Natural killer cell (primary cell): ENCODE measurements at regions not wholly inside any gene's neighbourhood (a gene's known extent, or its start where the extent isn't known, plus 50 kb on each side); places are given as distances from the start of the nearest gene placed in this dataset.

Experiments used
- ATAC-seq, 3 donors: fragments of 150-1000 bp in 2 of 3; fragments of 200-7000 bp in 1 of 3; cut with Tn5 transposase; 1 replicate in 1 of 3; 2 replicates in 2 of 3; pipeline ENCODE4 v1.10.0; 2021; ENCODE audit warnings: mild to moderate bottlenecking in 2 of 3, moderate library complexity in 2 of 3
- DNase-seq, 2 donors: peaks; one replicate each; pipeline versions ENCODE4 v3.0.0 to v3.0.0-alpha.2; 2013 to 2021; ENCODE audit warnings: mixed read lengths in 1 of 2
- H3K27ac ChIP-seq: one replicate; pipeline ENCODE4 v1.5.1; 2013; ENCODE audit warnings: mild to moderate bottlenecking, low read length
- H3K27me3 ChIP-seq: one replicate; pipeline ENCODE4 v1.6.1; 2013; ENCODE audit warnings: low read length; ENCODE audit not compliant: control insufficient read depth, insufficient read depth
- H3K36me3 ChIP-seq: one replicate; pipeline ENCODE4 v1.6.1; 2013; ENCODE audit warnings: low read length; ENCODE audit not compliant: control insufficient read depth, insufficient read depth
- H3K4me1 ChIP-seq: one replicate; pipeline ENCODE4 v1.6.1; 2013; ENCODE audit warnings: low read length; ENCODE audit not compliant: control insufficient read depth, insufficient read depth
- H3K4me3 ChIP-seq: one replicate; pipeline ENCODE4 v1.5.1; 2013; ENCODE audit warnings: low read length
- H3K9me3 ChIP-seq: one replicate; pipeline ENCODE4 v1.6.1; 2013; ENCODE audit warnings: low read length; ENCODE audit not compliant: control insufficient read depth, insufficient read depth
- H3K27ac Mint-ChIP-seq, 2 donors: one replicate each; pipeline ENCODE4 v1.8.0; 2022; ENCODE audit warnings: mild to moderate bottlenecking in 2 of 2, mixed read lengths in 2 of 2, moderate library complexity in 1 of 2
- H3K27me3 Mint-ChIP-seq, 2 donors: one replicate each; pipeline ENCODE4 v1.8.0; 2022; ENCODE audit warnings: low read depth in 2 of 2, mixed read lengths in 2 of 2
- H3K36me3 Mint-ChIP-seq: one replicate; pipeline ENCODE4 v1.8.0; 2022; ENCODE audit warnings: mixed read lengths
- H3K4me1 Mint-ChIP-seq, 2 donors: one replicate each; pipeline ENCODE4 v1.8.0; 2022; ENCODE audit warnings: mixed read lengths in 2 of 2
- H3K4me3 Mint-ChIP-seq: one replicate; pipeline ENCODE4 v1.8.0; 2022; ENCODE audit warnings: mild to moderate bottlenecking, moderate library complexity, mixed read lengths
- H3K9me3 Mint-ChIP-seq, 2 donors: one replicate each; pipeline ENCODE4 v1.8.0; 2022; ENCODE audit warnings: mixed read lengths in 2 of 2
- WGBS: methylation state at CpG from one replicate; pipeline ENCODE4 v1.1.7; 2013; ENCODE audit warnings: missing lambda C conversion rate; ENCODE audit not compliant: insufficient coverage; 5-methylcytosine and 5-hydroxymethylcytosine counted together
- intact Hi-C: fragments of 100-400 bp; cut with micrococcal nuclease; formaldehyde crosslinking; loops from one replicate; pipeline ENCODE4 v1.14.2; 2022
- TF ChIP-seq, protein P1 (sequence below): fragments of 200-600 bp; IDR thresholded peaks from one replicate; pipeline ENCODE4 v1.8.0; 2022; ENCODE audit warnings: antibody characterized with exemption

GRCh38 chr6:140047321-140047720 is 672.9 kb upstream of the CITED2 start:
- TF ChIP-seq, protein P1, sequence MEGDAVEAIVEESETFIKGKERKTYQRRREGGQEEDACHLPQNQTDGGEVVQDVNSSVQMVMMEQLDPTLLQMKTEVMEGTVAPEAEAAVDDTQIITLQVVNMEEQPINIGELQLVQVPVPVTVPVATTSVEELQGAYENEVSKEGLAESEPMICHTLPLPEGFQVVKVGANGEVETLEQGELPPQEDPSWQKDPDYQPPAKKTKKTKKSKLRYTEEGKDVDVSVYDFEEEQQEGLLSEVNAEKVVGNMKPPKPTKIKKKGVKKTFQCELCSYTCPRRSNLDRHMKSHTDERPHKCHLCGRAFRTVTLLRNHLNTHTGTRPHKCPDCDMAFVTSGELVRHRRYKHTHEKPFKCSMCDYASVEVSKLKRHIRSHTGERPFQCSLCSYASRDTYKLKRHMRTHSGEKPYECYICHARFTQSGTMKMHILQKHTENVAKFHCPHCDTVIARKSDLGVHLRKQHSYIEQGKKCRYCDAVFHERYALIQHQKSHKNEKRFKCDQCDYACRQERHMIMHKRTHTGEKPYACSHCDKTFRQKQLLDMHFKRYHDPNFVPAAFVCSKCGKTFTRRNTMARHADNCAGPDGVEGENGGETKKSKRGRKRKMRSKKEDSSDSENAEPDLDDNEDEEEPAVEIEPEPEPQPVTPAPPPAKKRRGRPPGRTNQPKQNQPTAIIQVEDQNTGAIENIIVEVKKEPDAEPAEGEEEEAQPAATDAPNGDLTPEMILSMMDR = no peak

GRCh38 chr6:140046016-140046632 is 671.7 kb upstream of the CITED2 start:
- intact Hi-C loops = no loop called here
- Mint-ChIP-seq H3K27ac (no peak overlapping the region), H3K9me3 (no peaks in the 10 kb centered on the region), H3K36me3 (no peaks in the 10 kb centered on the region), H3K27me3 (peaks cover 0 to 8% of the 10 kb centered on the region in 2 donors), H3K4me3 (no peak overlapping the region), H3K4me1 (peaks cover 22 to 24% of the 10 kb centered on the region in 2 donors)
- no peaks in the 10 kb centered on the region for H3K36me3 ChIP-seq
- no peak for DNase-seq
- H3K27ac ChIP-seq = no peak overlapping the region
- no peak overlapping the region for H3K4me3 ChIP-seq
- WGBS = 96% methylated on average over 2 of the region's 3 CpGs
- no peaks in the 10 kb centered on the region for H3K27me3 ChIP-seq
- no peaks in the 10 kb centered on the region for H3K9me3 ChIP-seq
- no peak for ATAC-seq
- TF ChIP-seq, protein P1 = no peak
- no peaks in the 10 kb centered on the region for H3K4me1 ChIP-seq

More at GRCh38 chr6:140047321-140047720, 672.9 kb upstream of the CITED2 start:
- peaks cover 0 to 8% of the 10 kb centered on the region in 2 donors for H3K27me3 Mint-ChIP-seq
- H3K36me3 Mint-ChIP-seq = no peaks in the 10 kb centered on the region
- H3K4me3 Mint-ChIP-seq = no peak overlapping the region
- H3K27ac Mint-ChIP-seq = no peak overlapping the region
- no peak for DNase-seq
- intact Hi-C loops = no loop called here
- no peaks in the 10 kb centered on the region for H3K9me3 Mint-ChIP-seq
- no peak overlapping the region for H3K4me3 ChIP-seq
- WGBS = no CpG with 5 or more reads among the region's 1 CpG
- H3K27ac ChIP-seq = no peak overlapping the region
- H3K36me3 ChIP-seq = no peaks in the 10 kb centered on the region
- H3K4me1 ChIP-seq = no peaks in the 10 kb centered on the region
- no peak for ATAC-seq
- H3K27me3 ChIP-seq = no peaks in the 10 kb centered on the region
- no peaks in the 10 kb centered on the region for H3K9me3 ChIP-seq
- H3K4me1 Mint-ChIP-seq = peaks cover 13 to 14% of the 10 kb centered on the region in 2 donors

- Histone ChIP-seq H3K9me3 (no peaks in the 10 kb centered on the region), H3K36me3 (no peaks in the 10 kb centered on the region), H3K4me3 (no peak overlapping the region), H3K27ac (no peak overlapping the region), H3K27me3 (no peaks in the 10 kb centered on the region), H3K4me1 (no peaks in the 10 kb centered on the region)
- TF ChIP-seq, protein P1 = no peak
- DNase-seq (no peak), ATAC-seq (no peak)
- intact Hi-C loops = no loop called here
- Mint-ChIP-seq H3K9me3 (no peaks in the 10 kb centered on the region), H3K4me3 (no peak overlapping the region), H3K36me3 (no peaks in the 10 kb centered on the region), H3K27ac (no peak overlapping the region), H3K27me3 (peaks cover 0 to 8% of the 10 kb centered on the region in 2 donors), H3K4me1 (peaks cover 22 to 24% of the 10 kb centered on the region in 2 donors)
- 70% methylated on average over 1 of the region's 1 CpG for WGBS
These were observed 670.7 kb upstream of the CITED2 start for GRCh38 chr6:140045116-140045515.

GRCh38 chr6:140044626-140045025 is 670.2 kb upstream of the CITED2 start:
- 67% methylated on average over 1 of the region's 1 CpG for WGBS
- no peak overlapping the region for H3K4me3 Mint-ChIP-seq
- Histone ChIP-seq H3K36me3 (no peaks in the 10 kb centered on the region), H3K9me3 (no peaks in the 10 kb centered on the region), H3K4me1 (no peaks in the 10 kb centered on the region), H3K27me3 (no peaks in the 10 kb centered on the region), H3K4me3 (no peak overlapping the region), H3K27ac (no peak overlapping the region)
- DNase-seq = no peak
- TF ChIP-seq, protein P1 = no peak
- intact Hi-C loops = no loop called here
- no peak overlapping the region for H3K27ac Mint-ChIP-seq
- H3K4me1 Mint-ChIP-seq = peaks cover 22 to 24% of the 10 kb centered on the region in 2 donors
- peaks cover 0 to 8% of the 10 kb centered on the region in 2 donors for H3K27me3 Mint-ChIP-seq
- no peaks in the 10 kb centered on the region for H3K9me3 Mint-ChIP-seq
- no peaks in the 10 kb centered on the region for H3K36me3 Mint-ChIP-seq
- no peak for ATAC-seq
